SU-DHL-6 (cell line): ENCODE measurements at regions not wholly inside any gene's neighbourhood (a gene's known extent, or its start where the extent isn't known, plus 50 kb on each side); places are given as distances from the start of the nearest gene placed in this dataset.

Experiments used
- H2AFZ ChIP-seq: fragments of 200-600 bp; sonication (generic); 2 replicates; pipeline ENCODE4 v1.6.1; 2014; ENCODE audit warnings: low read depth, mild to moderate bottlenecking, moderate library complexity, mixed read lengths, antibody characterized with exemption, low read length; ENCODE audit not compliant: severe bottlenecking
- H3F3A ChIP-seq: fragments of 200-600 bp; shearing (Covaris generic); 2 replicates; pipeline ENCODE4 v1.6.0; 2016; ENCODE audit warnings: antibody characterized with exemption, mild to moderate bottlenecking; ENCODE audit not compliant: insufficient read depth
- H3K27ac ChIP-seq: fragments of 200-600 bp; sonication (generic); 2 replicates; pipeline ENCODE4 v1.5.1; 2016; ENCODE audit warnings: low read depth, mild to moderate bottlenecking, low read length, moderate library complexity, mixed read lengths
- H3K27me3 ChIP-seq: fragments of 200-600 bp; sonication (generic), shearing (Covaris generic); 2 replicates; pipeline ENCODE4 v1.6.0; 2014; ENCODE audit warnings: mild to moderate bottlenecking, low read length
- H3K36me3 ChIP-seq: fragments of 200-600 bp; sonication (generic); 2 replicates; pipeline ENCODE4 v1.6.1; 2014; ENCODE audit warnings: mild to moderate bottlenecking, low read length, mixed read lengths
- H3K4me2 ChIP-seq: fragments of 300-600, 200-600 bp; shearing (Covaris generic), sonication (generic); 2 replicates; pipeline ENCODE4 v1.6.0; 2014; ENCODE audit warnings: low read length, low read depth, mild to moderate bottlenecking; ENCODE audit not compliant: poor library complexity, severe bottlenecking
- H3K4me3 ChIP-seq: fragments of 200-600 bp; sonication (generic); 2 replicates; pipeline ENCODE4 v1.5.1; 2014; ENCODE audit warnings: antibody characterized with exemption, low read length, mild to moderate bottlenecking, mixed read lengths; ENCODE audit not compliant: insufficient read depth, poor library complexity, severe bottlenecking
- H3K79me2 ChIP-seq: fragments of 200-600 bp; sonication (generic); 2 replicates; pipeline ENCODE4 v1.6.1; 2014; ENCODE audit warnings: mild to moderate bottlenecking, low read length, moderate library complexity; ENCODE audit not compliant: insufficient read depth
- H3K9ac ChIP-seq: fragments of 200-600 bp; sonication (generic); 2 replicates; pipeline ENCODE4 v1.7.0; 2014; ENCODE audit warnings: mild to moderate bottlenecking, low read length
- H3K9me2 ChIP-seq: fragments of 200-600 bp; sonication (generic); replicated peaks from 2 replicates; pipeline ENCODE4 v1.6.1; 2014; ENCODE audit warnings: low read length; ENCODE audit not compliant: insufficient read depth
- H3K9me3 ChIP-seq: fragments of 200-600 bp; sonication (generic); 2 replicates; pipeline ENCODE4 v1.6.1; 2014; ENCODE audit warnings: low read length, mixed read lengths; ENCODE audit not compliant: insufficient read depth
- H4K20me1 ChIP-seq: fragments of 200-600 bp; sonication (generic); 2 replicates; pipeline ENCODE4 v1.6.1; 2014; ENCODE audit warnings: low read depth, mild to moderate bottlenecking, antibody characterized with exemption, low read length, moderate library complexity, mixed read lengths
- EZH2phosphoT487 ChIP-seq: fragments of 200-600 bp; sonication (generic), shearing (Covaris generic); conservative IDR thresholded peaks from 2 replicates; pipeline ENCODE4 v1.6.1; 2018; ENCODE audit warnings: mild to moderate bottlenecking, antibody characterized with exemption, low read length, moderate library complexity, mixed read lengths
- TF ChIP-seq, protein P1 (sequence below): fragments of 200-600 bp; sonication (generic); IDR thresholded peaks from one replicate; pipeline ENCODE4 v1.5.1; 2017; ENCODE audit warnings: antibody characterized with exemption, mild to moderate bottlenecking, low read length, moderate library complexity; ENCODE audit not compliant: insufficient read depth, poor library complexity, severe bottlenecking

GRCh38 chr4:89639395-89639794 is 197.6 kb downstream of the SNCA start:
- Histone ChIP-seq H3K4me3 (no peak overlapping the region), H3K36me3 (no peaks in the 10 kb centered on the region), H3K27me3 (no peaks in the 10 kb centered on the region), H4K20me1 (no peaks in the 10 kb centered on the region), H3K9ac (no peak overlapping the region), H3K79me2 (no peaks in the 10 kb centered on the region), H3K9me3 (no peaks in the 10 kb centered on the region), H3K4me2 (no peak overlapping the region), H3F3A (no peaks in the 10 kb centered on the region), H2AFZ (no peak overlapping the region), H3K27ac (no peak overlapping the region), H3K9me2 (no peaks in the 10 kb centered on the region)
- no peak for TF ChIP-seq EZH2phosphoT487
- TF ChIP-seq, protein P1, sequence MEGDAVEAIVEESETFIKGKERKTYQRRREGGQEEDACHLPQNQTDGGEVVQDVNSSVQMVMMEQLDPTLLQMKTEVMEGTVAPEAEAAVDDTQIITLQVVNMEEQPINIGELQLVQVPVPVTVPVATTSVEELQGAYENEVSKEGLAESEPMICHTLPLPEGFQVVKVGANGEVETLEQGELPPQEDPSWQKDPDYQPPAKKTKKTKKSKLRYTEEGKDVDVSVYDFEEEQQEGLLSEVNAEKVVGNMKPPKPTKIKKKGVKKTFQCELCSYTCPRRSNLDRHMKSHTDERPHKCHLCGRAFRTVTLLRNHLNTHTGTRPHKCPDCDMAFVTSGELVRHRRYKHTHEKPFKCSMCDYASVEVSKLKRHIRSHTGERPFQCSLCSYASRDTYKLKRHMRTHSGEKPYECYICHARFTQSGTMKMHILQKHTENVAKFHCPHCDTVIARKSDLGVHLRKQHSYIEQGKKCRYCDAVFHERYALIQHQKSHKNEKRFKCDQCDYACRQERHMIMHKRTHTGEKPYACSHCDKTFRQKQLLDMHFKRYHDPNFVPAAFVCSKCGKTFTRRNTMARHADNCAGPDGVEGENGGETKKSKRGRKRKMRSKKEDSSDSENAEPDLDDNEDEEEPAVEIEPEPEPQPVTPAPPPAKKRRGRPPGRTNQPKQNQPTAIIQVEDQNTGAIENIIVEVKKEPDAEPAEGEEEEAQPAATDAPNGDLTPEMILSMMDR = no peak

DNA sequence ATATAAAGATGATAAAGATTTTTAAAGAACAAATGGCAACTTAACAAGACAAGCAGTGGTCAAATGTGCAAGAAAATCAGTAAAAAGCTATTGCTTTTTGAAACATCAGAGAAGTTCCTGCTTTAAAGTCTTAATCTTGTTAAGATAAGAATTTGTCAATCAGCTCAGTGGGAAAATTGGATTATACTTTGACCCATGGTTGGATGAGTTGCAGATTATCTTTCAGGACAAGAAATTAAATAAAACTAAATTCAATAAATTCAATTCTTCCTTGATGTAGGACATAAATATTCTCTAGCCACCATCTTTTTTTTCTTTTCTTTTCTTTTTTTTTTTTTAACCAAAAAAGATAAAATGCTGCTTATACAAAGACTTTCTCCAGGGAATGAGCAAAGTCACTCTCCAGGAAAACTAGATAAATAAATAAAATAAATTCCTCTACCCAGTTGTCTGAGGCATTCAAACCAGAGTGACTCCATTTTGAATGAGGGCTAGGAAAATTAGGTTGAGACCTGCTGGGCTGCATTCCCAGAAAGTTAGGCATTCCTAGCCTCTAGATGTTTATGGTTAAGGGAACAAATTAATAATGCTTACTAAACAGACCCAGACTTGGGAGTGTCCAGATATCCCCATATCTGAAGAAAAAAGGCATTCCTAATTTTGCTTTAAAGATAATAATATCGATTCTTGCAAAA is 211.2 kb downstream of the SNCA start:
- no peak overlapping the region for H3K27ac ChIP-seq
- no peaks in the 10 kb centered on the region for H3K79me2 ChIP-seq
- no peaks in the 10 kb centered on the region for H3F3A ChIP-seq
- H2AFZ ChIP-seq = no peak overlapping the region
- H3K27me3 ChIP-seq = no peaks in the 10 kb centered on the region
- TF ChIP-seq, protein P1 = no peak
- TF ChIP-seq EZH2phosphoT487 = no peak
- no peak overlapping the region for H3K4me3 ChIP-seq
- H3K9me3 ChIP-seq = no peaks in the 10 kb centered on the region
- H3K9me2 ChIP-seq = no peaks in the 10 kb centered on the region
- no peak overlapping the region for H3K9ac ChIP-seq
- H3K36me3 ChIP-seq = no peaks in the 10 kb centered on the region
- H4K20me1 ChIP-seq = no peaks in the 10 kb centered on the region
- no peak overlapping the region for H3K4me2 ChIP-seq

GRCh38 chr4:89619206-89619962 is 217.6 kb downstream of the SNCA start:
- no peak overlapping the region for H2AFZ ChIP-seq
- H4K20me1 ChIP-seq = no peaks in the 10 kb centered on the region
- H3K79me2 ChIP-seq = no peaks in the 10 kb centered on the region
- no peaks in the 10 kb centered on the region for H3K27me3 ChIP-seq
- no peak overlapping the region for H3K9ac ChIP-seq
- TF ChIP-seq, protein P1 = no peak
- no peak for TF ChIP-seq EZH2phosphoT487
- no peaks in the 10 kb centered on the region for H3F3A ChIP-seq
- H3K36me3 ChIP-seq = no peaks in the 10 kb centered on the region
- H3K27ac ChIP-seq = no peak overlapping the region
- no peak overlapping the region for H3K4me2 ChIP-seq
- no peak overlapping the region for H3K4me3 ChIP-seq
- H3K9me2 ChIP-seq = no peaks in the 10 kb centered on the region
- H3K9me3 ChIP-seq = no peaks in the 10 kb centered on the region
